SU-DHL-6 (cell line): ENCODE measurements at regions not wholly inside any gene's neighbourhood (a gene's known extent, or its start where the extent isn't known, plus 50 kb on each side); places are given as distances from the start of the nearest gene placed in this dataset.

ENCODE experiments used
- CTCF ChIP-seq: fragments of 200-600 bp; sonication (generic); IDR thresholded peaks from one replicate; pipeline ENCODE4 v1.5.1; 2017; ENCODE audit warnings: antibody characterized with exemption, mild to moderate bottlenecking, low read length, moderate library complexity; ENCODE audit not compliant: insufficient read depth, poor library complexity, severe bottlenecking
- EZH2phosphoT487 ChIP-seq: fragments of 200-600 bp; sonication (generic), shearing (Covaris generic); conservative IDR thresholded peaks from 2 replicates; pipeline ENCODE4 v1.6.1; 2018; ENCODE audit warnings: mild to moderate bottlenecking, antibody characterized with exemption, low read length, moderate library complexity, mixed read lengths

- TF ChIP-seq EZH2phosphoT487 (no peak), CTCF (no peak)
These were observed 155.8 kb upstream of the UBL3 start for GRCh38 chr13:30006246-30006645.
